ENCODE measurements at regions not wholly inside any gene's neighbourhood (a gene's known extent, or its start where the extent isn't known, plus 50 kb on each side); places are given as distances from the start of the nearest gene placed in this dataset.

- DNase-seq (ENCODE audit: low spot score in 2 of 2) = no peak
- Histone ChIP-seq H3K27me3 (no peaks in the 10 kb centered on the region), H3K27ac (no peak overlapping the region), H3K4me3 (no peak overlapping the region), H3K9me3 (peaks cover 9% of the 10 kb centered on the region), H3K4me1 (no peaks in the 10 kb centered on the region), H3K36me3 (no peaks in the 10 kb centered on the region)
- TF ChIP-seq CTCF (IDR thresholded peaks at IDR 0.05) = no peak
Measured at GRCh38 chr5:28896949-28897348, 1858.6 kb upstream of the CDH9 start.

GRCh38 chr5:28880936-28881335, 1842.5 kb upstream of the CDH9 start:
- 95% methylated on average over 1 of the region's 1 CpG for WGBS
- H3K36me3 ChIP-seq = no peaks in the 10 kb centered on the region
- no peak overlapping the region for H3K27ac ChIP-seq
- peaks cover under 1% of the 10 kb centered on the region for H3K9me3 ChIP-seq
- no peaks in the 10 kb centered on the region for H3K4me1 ChIP-seq
- H3K4me3 ChIP-seq = no peak overlapping the region
- no peaks in the 10 kb centered on the region for H3K27me3 ChIP-seq
- no peak for TF ChIP-seq POLR2A (IDR thresholded peaks at IDR 0.05)
- DNase-seq (ENCODE audit: low spot score in 2 of 2) = no peak

- TF ChIP-seq POLR2A (IDR thresholded peaks at IDR 0.05) = no peak
- TF ChIP-seq POLR2AphosphoS5 (IDR thresholded peaks at IDR 0.05) = no peak
- TF ChIP-seq CTCF (IDR thresholded peaks at IDR 0.05) = no peak
- no peak for TF ChIP-seq EP300 (IDR thresholded peaks at IDR 0.05)
Measured at GRCh38 chr5:28877050-28877449, 1838.7 kb upstream of the CDH9 start.

GRCh38 chr5:28864006-28864405, 1825.6 kb upstream of the CDH9 start:
- no peak overlapping the region for H3K27ac ChIP-seq
- 83% methylated on average over 2 of the region's 2 CpGs for WGBS
- H3K36me3 ChIP-seq = no peaks in the 10 kb centered on the region
- H3K27me3 ChIP-seq = no peaks in the 10 kb centered on the region
- DNase-seq (ENCODE audit: low spot score in 2 of 2) = no peak
- no peaks in the 10 kb centered on the region for H3K4me1 ChIP-seq
- no peak overlapping the region for H3K4me3 ChIP-seq
- no peaks in the 10 kb centered on the region for H3K9me3 ChIP-seq
- no peak for TF ChIP-seq CTCF (IDR thresholded peaks at IDR 0.05)
- TF ChIP-seq POLR2AphosphoS5 (IDR thresholded peaks at IDR 0.05) = no peak
- TF ChIP-seq EP300 (IDR thresholded peaks at IDR 0.05) = no peak
- TF ChIP-seq POLR2A (IDR thresholded peaks at IDR 0.05) = no peak

More at GRCh38 chr5:28877050-28877449, 1838.7 kb upstream of the CDH9 start:
- no peaks in the 10 kb centered on the region for H3K36me3 ChIP-seq
- no peaks in the 10 kb centered on the region for H3K4me1 ChIP-seq
- no peak overlapping the region for H3K27ac ChIP-seq
- H3K4me3 ChIP-seq = no peak overlapping the region
- no peaks in the 10 kb centered on the region for H3K9me3 ChIP-seq
- DNase-seq (ENCODE audit: low spot score in 2 of 2) = no peak
- no peaks in the 10 kb centered on the region for H3K27me3 ChIP-seq

DNA sequence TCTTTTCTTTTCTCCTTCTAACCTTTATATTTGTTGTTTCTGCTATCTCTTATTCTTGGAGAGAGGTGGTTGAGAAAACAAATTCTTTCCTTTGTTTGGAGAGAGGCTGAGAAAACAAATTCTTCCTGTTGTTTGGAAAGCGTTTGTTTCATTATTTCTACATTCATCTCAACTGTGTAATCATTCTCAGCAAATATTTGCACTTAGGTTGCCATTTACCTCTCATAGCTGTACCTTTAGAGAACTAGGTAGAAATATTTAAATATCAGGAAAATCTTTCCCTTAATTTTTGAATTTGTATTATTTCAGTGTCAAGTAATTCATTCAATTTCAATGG, 1824.4 kb upstream of the CDH9 start:
- Histone ChIP-seq H3K36me3 (no peaks in the 10 kb centered on the region), H3K27me3 (no peaks in the 10 kb centered on the region), H3K9me3 (no peaks in the 10 kb centered on the region), H3K27ac (no peak overlapping the region), H3K4me1 (no peaks in the 10 kb centered on the region), H3K4me3 (no peak overlapping the region)
- no peak for TF ChIP-seq CTCF (IDR thresholded peaks at IDR 0.05)
- no peak for TF ChIP-seq POLR2A (IDR thresholded peaks at IDR 0.05)
- no peak for TF ChIP-seq POLR2AphosphoS5 (IDR thresholded peaks at IDR 0.05)
- no peak for TF ChIP-seq EP300 (IDR thresholded peaks at IDR 0.05)
- 78% methylated on average over 1 of the region's 1 CpG for WGBS
- DNase-seq (ENCODE audit: low spot score in 2 of 2) = no peak

GRCh38 chr5:28862137-28862859, 1823.9 kb upstream of the CDH9 start:
- no peaks in the 10 kb centered on the region for H3K4me1 ChIP-seq
- DNase-seq (ENCODE audit: low spot score in 2 of 2) = no peak
- H3K27me3 ChIP-seq = no peaks in the 10 kb centered on the region
- H3K9me3 ChIP-seq = no peaks in the 10 kb centered on the region
- WGBS = 90% methylated on average over 12 of the region's 12 CpGs
- no peak overlapping the region for H3K4me3 ChIP-seq
- H3K27ac ChIP-seq = no peak overlapping the region
- no peaks in the 10 kb centered on the region for H3K36me3 ChIP-seq
- TF ChIP-seq EP300 (IDR thresholded peaks at IDR 0.05) = no peak
- no peak for TF ChIP-seq POLR2AphosphoS5 (IDR thresholded peaks at IDR 0.05)
- no peak for TF ChIP-seq POLR2A (IDR thresholded peaks at IDR 0.05)
- no peak for TF ChIP-seq CTCF (IDR thresholded peaks at IDR 0.05)
